Endothelial cell of umbilical vein (primary cell): ENCODE measurements at regions not wholly inside any gene's neighbourhood (a gene's known extent, or its start where the extent isn't known, plus 50 kb on each side); places are given as distances from the start of the nearest gene placed in this dataset.

ENCODE experiments used
- BruUV-seq: library from RNA; stranded (reverse); fragments of 400-500 nt; replicated peaks from 2 replicates; lab custom pipeline; 2021; lab: Mats Ljungman, UMichigan
- CTCF ChIA-PET: fragments of 300-600, 350-600 bp; sonication (Branson Sonifier 250); formaldehyde crosslinking; loops from one replicate; lab custom pipeline; 2021; ENCODE audit warnings: antibody characterized with exemption, inconsistent platforms; lab: Charles Lee
- POLR2A ChIA-PET: fragments of 300-600, 350-600 bp; sonication (Branson Sonifier 250); formaldehyde crosslinking; loops from one replicate; lab custom pipeline; 2021; ENCODE audit warnings: antibody characterized with exemption, inconsistent platforms; lab: Charles Lee
- DNase-seq: peaks from one replicate; pipeline ENCODE4 v3.0.0-alpha.2; 2011; ENCODE audit warnings: low read depth, low spot score
- FAIRE-seq: peaks from 2 replicates; lab custom pipeline; 2011; peaks lifted over from hg19 to GRCh38; lab: Jason Lieb, UNC
- H2AFZ ChIP-seq: 2 replicates; pipeline ENCODE4 v1.6.0; 2012; ENCODE audit warnings: low read depth, low read length, control low read depth, inconsistent platforms
- H3K27ac ChIP-seq: 2 replicates; pipeline ENCODE4 v1.5.1; 2011; ENCODE audit warnings: low read depth, mild to moderate bottlenecking, control low read depth, low read length, moderate library complexity; ENCODE audit not compliant: insufficient read depth
- H3K27me3 ChIP-seq, 2 experiments: 2 replicates each; pipeline versions ENCODE4 v1.6.0 to v1.6.1; 2011; ENCODE audit warnings: low read length in 2 of 2, mixed read lengths in 1 of 2; ENCODE audit not compliant: control insufficient read depth in 2 of 2, insufficient read depth in 2 of 2
- H3K36me3 ChIP-seq, 2 experiments: 2 replicates in 1 of 2; 3 replicates in 1 of 2; pipeline ENCODE4 v1.5.1; 2011; ENCODE audit warnings: low read length in 2 of 2, mild to moderate bottlenecking in 1 of 2, moderate library complexity in 1 of 2; ENCODE audit not compliant: control insufficient read depth in 2 of 2, insufficient read depth in 2 of 2; ENCODE audit errors: extremely low read depth in 1 of 2
- H3K4me1 ChIP-seq: 3 replicates; pipeline ENCODE4 v1.5.1; 2011; ENCODE audit warnings: mild to moderate bottlenecking, low read length; ENCODE audit not compliant: control insufficient read depth, insufficient read depth; ENCODE audit errors: extremely low read depth
- H3K4me2 ChIP-seq: 2 replicates; pipeline ENCODE4 v1.6.1; 2011; ENCODE audit warnings: low read length, control low read depth, mixed read lengths; ENCODE audit not compliant: insufficient read depth
- H3K4me3 ChIP-seq, 3 experiments: fragments of 200-600 bp in 1 of 3; sonication (generic), shearing (Covaris generic) in 1 of 3; replicated peaks in 1 of 3; 2 replicates each; pipeline ENCODE4 v1.5.1; 2011 to 2016; ENCODE audit warnings: control low read depth in 3 of 3, low read length in 3 of 3, mild to moderate bottlenecking in 2 of 3, inconsistent platforms in 1 of 3, low read depth in 1 of 3, moderate library complexity in 1 of 3; ENCODE audit not compliant: insufficient read depth in 1 of 3
- H3K79me2 ChIP-seq: 2 replicates; pipeline ENCODE4 v1.6.0; 2012; ENCODE audit warnings: low read length, inconsistent platforms; ENCODE audit not compliant: control insufficient read depth, insufficient read depth
- H3K9ac ChIP-seq: replicated peaks from 2 replicates; pipeline ENCODE3; 2011; ENCODE audit warnings: low read length, control low read depth; ENCODE audit not compliant: insufficient read depth; ENCODE audit errors: extremely low read depth
- H3K9me1 ChIP-seq: replicated peaks from 3 replicates; pipeline ENCODE4 v1.6.0; 2011; ENCODE audit warnings: mild to moderate bottlenecking, low read length; ENCODE audit not compliant: control insufficient read depth, insufficient read depth; ENCODE audit errors: extremely low read depth
- H3K9me3 ChIP-seq: replicated peaks from 2 replicates; pipeline ENCODE4 v1.5.1; 2012; ENCODE audit warnings: low read length, inconsistent platforms; ENCODE audit not compliant: control insufficient read depth, insufficient read depth
- H4K20me1 ChIP-seq: replicated peaks from 2 replicates; pipeline ENCODE3; 2011; ENCODE audit warnings: mild to moderate bottlenecking, low read length; ENCODE audit not compliant: control insufficient read depth, insufficient read depth; ENCODE audit errors: extremely low read depth
- EZH2 ChIP-seq: IDR thresholded peaks from 2 replicates; pipeline ENCODE4 v1.6.1; 2012; ENCODE audit warnings: borderline replicate concordance, low read depth, mild to moderate bottlenecking, moderate library complexity, low read length, inconsistent platforms; ENCODE audit not compliant: severe bottlenecking
- FOS ChIP-seq: IDR thresholded peaks from 2 replicates; pipeline ENCODE4 v1.6.1; 2011; ENCODE audit warnings: mild to moderate bottlenecking, low read length, moderate library complexity, borderline replicate concordance; ENCODE audit not compliant: insufficient read depth
- GATA2 ChIP-seq: IDR thresholded peaks from 2 replicates; pipeline ENCODE4 v1.7.0; 2011; ENCODE audit warnings: low read depth, mild to moderate bottlenecking, moderate library complexity, mixed read lengths, low read length; ENCODE audit not compliant: insufficient read length, insufficient read depth
- JUN ChIP-seq: IDR thresholded peaks from 2 replicates; pipeline ENCODE4 v1.6.1; 2011; ENCODE audit warnings: borderline replicate concordance, low read depth; ENCODE audit not compliant: insufficient read length, insufficient read depth
- MYC ChIP-seq: IDR thresholded peaks from one replicate; pipeline ENCODE4 v1.6.1; 2011; ENCODE audit warnings: mild to moderate bottlenecking, low read depth, low read length
- POLR2A ChIP-seq: IDR thresholded peaks from 2 replicates; pipeline ENCODE4 v1.6.1; 2012; ENCODE audit warnings: low read depth, mild to moderate bottlenecking, control low read depth, low read length
- POLR2AphosphoS5 ChIP-seq: IDR thresholded peaks from 2 replicates; pipeline ENCODE4 v1.6.1; 2012; ENCODE audit warnings: low read depth, mild to moderate bottlenecking, control low read depth, low read length, moderate library complexity; ENCODE audit not compliant: insufficient read depth
- dilution Hi-C: fragments of 300-500 bp; cut with MboI; formaldehyde crosslinking; loops from one replicate; pipeline ENCODE4 v1.15.0; 2019; ENCODE audit warnings: low sequenced_read_pairs; ENCODE audit not compliant: extremely low pct_ligation_motif_present
- intact Hi-C: fragments of 100-400 bp; cut with micrococcal nuclease; formaldehyde crosslinking; loops from one replicate; pipeline ENCODE4 v1.10.0; 2022
- TF ChIP-seq, protein P1 (sequence below), 2 donors: IDR thresholded peaks; 1 replicate in 1 of 2; 2 replicates in 1 of 2; pipeline ENCODE4 v1.5.1; 2011; ENCODE audit warnings: low read length in 2 of 2, mild to moderate bottlenecking in 2 of 2, moderate library complexity in 2 of 2, control low read depth in 1 of 2, inconsistent platforms in 1 of 2, low read depth in 1 of 2; ENCODE audit not compliant: insufficient read depth in 1 of 2; ENCODE audit errors: extremely low read depth in 1 of 2
- TF ChIP-seq, protein P2 (sequence below): IDR thresholded peaks from 2 replicates; pipeline ENCODE4 v1.6.1; 2011; ENCODE audit not compliant: insufficient read depth, insufficient read length

DNA sequence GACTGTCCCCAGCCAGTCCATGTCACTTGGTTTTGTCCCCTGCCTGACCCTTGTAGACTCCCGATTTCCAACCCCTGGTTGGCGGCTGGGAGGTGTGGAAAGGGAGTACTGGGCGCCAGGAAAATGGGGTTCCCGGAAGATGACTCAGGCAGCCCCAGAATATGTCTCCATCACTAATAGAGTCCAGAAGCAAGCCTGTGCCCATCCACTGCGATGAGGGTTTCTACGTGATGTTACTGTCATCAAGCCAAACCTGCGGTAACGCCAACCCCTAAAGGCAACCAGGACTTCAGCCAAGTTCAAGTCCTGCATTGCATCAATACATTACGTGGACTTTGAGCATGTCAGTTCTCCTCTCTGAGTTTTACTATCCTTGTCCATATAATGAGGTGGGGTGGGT lies 62.0 kb upstream of the TAF1B start:
- Histone ChIP-seq H3K79me2 (no peaks in the 10 kb centered on the region), H3K4me2 (no peak overlapping the region), H3K27ac (no peak overlapping the region), H3K9ac (no peak overlapping the region), H3K36me3 (no peaks in the 10 kb centered on the region), H2AFZ (no peak overlapping the region), H3K27me3 (peaks cover 0 to 4% of the 10 kb centered on the region in 2 experiments), H3K9me1 (no peaks in the 10 kb centered on the region), H3K4me3 (no peak overlapping the region), H3K9me3 (no peaks in the 10 kb centered on the region), H4K20me1 (no peaks in the 10 kb centered on the region), H3K4me1 (no peaks in the 10 kb centered on the region)
- no TSS peak for BruUV-seq
- no peak for DNase-seq
- dilution Hi-C loops (no loop called here), intact Hi-C loops (no loop called here)
- FAIRE-seq = no peak
- ChIA-PET POLR2A (no interaction called here), CTCF (no interaction called here)
- TF ChIP-seq JUN = no peak
- no peak for TF ChIP-seq EZH2
- TF ChIP-seq, protein P1, sequence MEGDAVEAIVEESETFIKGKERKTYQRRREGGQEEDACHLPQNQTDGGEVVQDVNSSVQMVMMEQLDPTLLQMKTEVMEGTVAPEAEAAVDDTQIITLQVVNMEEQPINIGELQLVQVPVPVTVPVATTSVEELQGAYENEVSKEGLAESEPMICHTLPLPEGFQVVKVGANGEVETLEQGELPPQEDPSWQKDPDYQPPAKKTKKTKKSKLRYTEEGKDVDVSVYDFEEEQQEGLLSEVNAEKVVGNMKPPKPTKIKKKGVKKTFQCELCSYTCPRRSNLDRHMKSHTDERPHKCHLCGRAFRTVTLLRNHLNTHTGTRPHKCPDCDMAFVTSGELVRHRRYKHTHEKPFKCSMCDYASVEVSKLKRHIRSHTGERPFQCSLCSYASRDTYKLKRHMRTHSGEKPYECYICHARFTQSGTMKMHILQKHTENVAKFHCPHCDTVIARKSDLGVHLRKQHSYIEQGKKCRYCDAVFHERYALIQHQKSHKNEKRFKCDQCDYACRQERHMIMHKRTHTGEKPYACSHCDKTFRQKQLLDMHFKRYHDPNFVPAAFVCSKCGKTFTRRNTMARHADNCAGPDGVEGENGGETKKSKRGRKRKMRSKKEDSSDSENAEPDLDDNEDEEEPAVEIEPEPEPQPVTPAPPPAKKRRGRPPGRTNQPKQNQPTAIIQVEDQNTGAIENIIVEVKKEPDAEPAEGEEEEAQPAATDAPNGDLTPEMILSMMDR (IDR thresholded peaks at IDR 0.05; ENCODE audit: extremely low read depth in 1 of 2, insufficient read depth in 1 of 2, low read depth in 1 of 2, low read length in 2 of 2) = no peak
- TF ChIP-seq POLR2AphosphoS5 = no peak
- no peak for TF ChIP-seq MYC
- TF ChIP-seq, protein P2, sequence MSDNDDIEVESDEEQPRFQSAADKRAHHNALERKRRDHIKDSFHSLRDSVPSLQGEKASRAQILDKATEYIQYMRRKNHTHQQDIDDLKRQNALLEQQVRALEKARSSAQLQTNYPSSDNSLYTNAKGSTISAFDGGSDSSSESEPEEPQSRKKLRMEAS = no peak
- TF ChIP-seq POLR2A = no peak
- no peak for TF ChIP-seq FOS
- no peak for TF ChIP-seq GATA2
